GM23248 (cell line): ENCODE measurements at regions not wholly inside any gene's neighbourhood (a gene's known extent, or its start where the extent isn't known, plus 50 kb on each side); places are given as distances from the start of the nearest gene placed in this dataset.

Source experiments
- DNase-seq: peaks from one replicate; pipeline ENCODE4 v3.0.0-alpha.2; 2015
- H2AFZ ChIP-seq: fragments of 200-600 bp; sonication (generic); 2 replicates; pipeline ENCODE4 v1.6.1; 2016; ENCODE audit warnings: antibody characterized with exemption
- H3F3A ChIP-seq: fragments of 200-600 bp; sonication (generic); 2 replicates; pipeline ENCODE4 v1.6.1; 2016; ENCODE audit warnings: mild to moderate bottlenecking, antibody characterized with exemption, mixed run types; ENCODE audit not compliant: insufficient read depth
- H3K27ac ChIP-seq: fragments of 200-600 bp; sonication (generic); 2 replicates; pipeline ENCODE4 v1.5.1; 2016; ENCODE audit warnings: mild to moderate bottlenecking
- H3K27me3 ChIP-seq: fragments of 200-600 bp; sonication (generic); replicated peaks from 2 replicates; pipeline ENCODE4 v1.6.1; 2016; ENCODE audit warnings: mild to moderate bottlenecking; ENCODE audit not compliant: insufficient read depth
- H3K36me3 ChIP-seq: fragments of 200-600 bp; sonication (generic); 2 replicates; pipeline ENCODE4 v1.6.1; 2016; ENCODE audit warnings: low read depth, mild to moderate bottlenecking
- H3K4me1 ChIP-seq: fragments of 200-600 bp; sonication (generic); 2 replicates; pipeline ENCODE4 v1.6.1; 2016; ENCODE audit warnings: mild to moderate bottlenecking; ENCODE audit not compliant: insufficient read depth
- H3K4me2 ChIP-seq: fragments of 200-600 bp; sonication (generic); one replicate; pipeline ENCODE4 v1.6.1; 2016; ENCODE audit warnings: mild to moderate bottlenecking; ENCODE audit not compliant: unreplicated experiment
- H3K4me3 ChIP-seq: fragments of 200-600 bp; sonication (generic); 2 replicates; pipeline ENCODE4 v1.5.1; 2016; ENCODE audit warnings: mild to moderate bottlenecking
- H3K79me2 ChIP-seq: fragments of 200-600 bp; sonication (generic); 2 replicates; pipeline ENCODE4 v1.6.1; 2016; ENCODE audit warnings: mild to moderate bottlenecking; ENCODE audit not compliant: insufficient read depth
- H3K9ac ChIP-seq: fragments of 200-600 bp; sonication (generic); 2 replicates; pipeline ENCODE4 v1.6.1; 2016; ENCODE audit warnings: mild to moderate bottlenecking
- H3K9me2 ChIP-seq: fragments of 200-600 bp; sonication (generic); 2 replicates; pipeline ENCODE4 v1.6.1; 2016; ENCODE audit warnings: mixed run types, mild to moderate bottlenecking, moderate library complexity; ENCODE audit not compliant: insufficient read depth
- H3K9me3 ChIP-seq: fragments of 200-600 bp; sonication (generic); one replicate; pipeline ENCODE4 v1.6.1; 2017; ENCODE audit warnings: low read depth
- H4K20me1 ChIP-seq: fragments of 200-600 bp; sonication (generic); 2 replicates; pipeline ENCODE4 v1.6.0; 2016; ENCODE audit not compliant: insufficient read depth
- EZH2 ChIP-seq: fragments of 200-600 bp; sonication (generic); IDR thresholded peaks from 2 replicates; pipeline ENCODE4 v1.6.1; 2018; ENCODE audit warnings: antibody characterized with exemption, mild to moderate bottlenecking; ENCODE audit not compliant: insufficient read depth, poor library complexity, severe bottlenecking
- EZH2phosphoT487 ChIP-seq: fragments of 200-600 bp; sonication (generic); IDR thresholded peaks from 2 replicates; pipeline ENCODE4 v1.6.1; 2018; ENCODE audit warnings: antibody characterized with exemption, moderate library complexity, mild to moderate bottlenecking, low read depth; ENCODE audit not compliant: insufficient read depth
- WGBS, 2 experiments: methylation state at CpG; one replicate each; pipeline ENCODE4 v1.1.6; 2015 to 2017; ENCODE audit warnings: low lambda C conversion rate in 2 of 2, low coverage in 1 of 2; ENCODE audit errors: missing lambda C conversion rate in 2 of 2; 5-methylcytosine and 5-hydroxymethylcytosine counted together
- in situ Hi-C: fragments of 300-500 bp; cut with MboI; formaldehyde crosslinking; loops from 2 replicates; pipeline ENCODE4 v1.15.0; 2020

- Histone ChIP-seq H3K4me2 (no peak overlapping the region), H3K27ac (no peak overlapping the region), H3K79me2 (no peaks in the 10 kb centered on the region), H3K4me3 (no peak overlapping the region), H3K9me3 (no peaks in the 10 kb centered on the region), H2AFZ (no peak overlapping the region), H3K27me3 (no peaks in the 10 kb centered on the region), H3K9ac (no peak overlapping the region), H3K36me3 (no peaks in the 10 kb centered on the region), H3K4me1 (no peaks in the 10 kb centered on the region), H3F3A (no peaks in the 10 kb centered on the region), H3K9me2 (no peaks in the 10 kb centered on the region), H4K20me1 (no peaks in the 10 kb centered on the region)
- DNase-seq = no peak
- in situ Hi-C loops = no loop called here
- 0 to 8% methylated on average over 1 of the region's 1 CpG for WGBS, 2 experiments
- TF ChIP-seq EZH2 (no peak), EZH2phosphoT487 (no peak)
These were observed 244.5 kb upstream of the PKDCC start for GRCh38 chr2:41803361-41803760.

GRCh38 chr2:41806286-41806685 is 241.5 kb upstream of the PKDCC start:
- Histone ChIP-seq H3K79me2 (no peaks in the 10 kb centered on the region), H3K27me3 (0 out of 2 replicates have a peak, but pooled peaks cover 4% of the 10 kb centered on the region), H3K27ac (no peak overlapping the region), H3K9ac (no peak overlapping the region), H2AFZ (no peak overlapping the region), H4K20me1 (no peaks in the 10 kb centered on the region), H3K9me2 (no peaks in the 10 kb centered on the region), H3K9me3 (no peaks in the 10 kb centered on the region), H3F3A (no peaks in the 10 kb centered on the region), H3K4me1 (no peaks in the 10 kb centered on the region), H3K4me2 (no peak overlapping the region), H3K36me3 (no peaks in the 10 kb centered on the region), H3K4me3 (no peak overlapping the region)
- in situ Hi-C loops = no loop called here
- WGBS, 2 experiments = 60 to 62% methylated on average over 2 of the region's 2 CpGs
- TF ChIP-seq EZH2phosphoT487 = no peak
- no peak for TF ChIP-seq EZH2
- DNase-seq = no peak

GRCh38 chr2:41821167-41821566 is 226.7 kb upstream of the PKDCC start:
- Histone ChIP-seq H3K4me3 (no peak overlapping the region), H3K9ac (no peak overlapping the region), H2AFZ (no peak overlapping the region), H3K9me3 (no peaks in the 10 kb centered on the region), H3F3A (no peaks in the 10 kb centered on the region), H3K4me1 (no peaks in the 10 kb centered on the region), H3K27me3 (peaks cover 7% of the 10 kb centered on the region; the same call in 1 of the 2 replicates), H3K27ac (no peak overlapping the region), H4K20me1 (no peaks in the 10 kb centered on the region), H3K36me3 (no peaks in the 10 kb centered on the region), H3K79me2 (no peaks in the 10 kb centered on the region), H3K4me2 (no peak overlapping the region), H3K9me2 (no peaks in the 10 kb centered on the region)
- no peak for DNase-seq
- TF ChIP-seq EZH2 (no peak), EZH2phosphoT487 (no peak)
- in situ Hi-C loops = no loop called here
- 42 to 43% methylated on average over 2 of the region's 2 CpGs for WGBS, 2 experiments

- no peaks in the 10 kb centered on the region for H3K9me3 ChIP-seq
- no peaks in the 10 kb centered on the region for H3F3A ChIP-seq
- DNase-seq = no peak
- H3K4me2 ChIP-seq = no peak overlapping the region
- H3K9ac ChIP-seq = no peak overlapping the region
- no peak overlapping the region for H3K4me3 ChIP-seq
- peaks cover 7% of the 10 kb centered on the region for H3K27me3 ChIP-seq
- no peaks in the 10 kb centered on the region for H3K4me1 ChIP-seq
- in situ Hi-C loops = no loop called here
- no peak for TF ChIP-seq EZH2
- TF ChIP-seq EZH2phosphoT487 = no peak
- no peak overlapping the region for H3K27ac ChIP-seq
- H3K9me2 ChIP-seq = no peaks in the 10 kb centered on the region
- H4K20me1 ChIP-seq = no peaks in the 10 kb centered on the region
- H2AFZ ChIP-seq = no peak overlapping the region
- H3K79me2 ChIP-seq = no peaks in the 10 kb centered on the region
- 6 to 33% methylated on average over 1 of the region's 1 CpG for WGBS, 2 experiments
- H3K36me3 ChIP-seq = no peaks in the 10 kb centered on the region
These were observed 220.9 kb upstream of the PKDCC start for GRCh38 chr2:41826921-41827320.
